ENCODE measurements at regions not wholly inside any gene's neighbourhood (a gene's known extent, or its start where the extent isn't known, plus 50 kb on each side); places are given as distances from the start of the nearest gene placed in this dataset.

DNA sequence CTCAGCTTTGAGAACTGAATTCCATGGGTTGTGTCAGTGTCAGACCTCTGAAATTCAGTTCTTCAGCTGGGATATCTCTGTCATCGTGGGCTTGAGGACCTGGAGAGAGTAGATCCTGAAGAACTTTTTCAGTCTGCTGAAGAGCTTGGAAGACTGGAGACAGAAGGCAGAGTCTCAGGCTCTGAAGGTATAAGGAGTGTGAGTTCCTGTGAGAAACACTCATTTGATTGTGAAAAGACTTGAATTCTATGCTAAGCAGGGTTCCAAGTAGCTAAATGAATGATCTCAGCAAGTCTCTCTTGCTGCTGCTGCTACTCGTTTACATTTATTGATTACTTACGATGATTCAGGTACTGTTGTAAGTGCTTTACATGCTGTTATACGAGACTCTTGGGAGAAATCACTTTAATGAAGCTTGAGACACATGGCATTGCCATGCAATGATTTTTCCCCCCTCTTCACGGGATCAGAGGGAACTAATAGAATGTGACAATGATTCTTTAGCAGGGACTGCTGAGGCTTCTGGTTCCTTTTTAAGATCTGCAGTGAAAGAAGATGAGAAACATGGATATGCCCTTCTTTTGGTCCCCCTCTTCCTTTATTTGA, 63.8 kb downstream of the PTTG1 start:
- TF ChIP-seq POLR2A (IDR thresholded peaks at IDR 0.05) (no peak), CTCF (IDR thresholded peaks at IDR 0.05) (no peak)

All from Peyer's patch (tissue), 4 donors.